B cell (primary cell): ENCODE measurements at regions not wholly inside any gene's neighbourhood (a gene's known extent, or its start where the extent isn't known, plus 50 kb on each side); places are given as distances from the start of the nearest gene placed in this dataset.

Experiments used
- CTCF ChIP-seq: fragments of 200-600 bp; IDR thresholded peaks from one replicate; pipeline ENCODE4 v1.8.0; 2022; ENCODE audit warnings: antibody characterized with exemption, mild to moderate bottlenecking
- EZH2 ChIP-seq: IDR thresholded peaks from 2 replicates; pipeline ENCODE4 v1.6.1; 2012; ENCODE audit warnings: borderline replicate concordance, low read depth, mild to moderate bottlenecking, moderate library complexity, low read length; ENCODE audit not compliant: insufficient read depth, poor library complexity, severe bottlenecking

- TF ChIP-seq CTCF (no peak), EZH2 (no peak)
Measured at GRCh38 chr20:20971810-20972209, 134.3 kb downstream of the LINC00237 start.
